GM19035 (cell line): ENCODE measurements at regions not wholly inside any gene's neighbourhood (a gene's known extent, or its start where the extent isn't known, plus 50 kb on each side); places are given as distances from the start of the nearest gene placed in this dataset.

Source experiments
- ATAC-seq: cut with Tn5 transposase; IDR thresholded peaks from one replicate; pipeline ENCODE4 v1.9.1; 2021; ENCODE audit not compliant: unreplicated experiment

DNA sequence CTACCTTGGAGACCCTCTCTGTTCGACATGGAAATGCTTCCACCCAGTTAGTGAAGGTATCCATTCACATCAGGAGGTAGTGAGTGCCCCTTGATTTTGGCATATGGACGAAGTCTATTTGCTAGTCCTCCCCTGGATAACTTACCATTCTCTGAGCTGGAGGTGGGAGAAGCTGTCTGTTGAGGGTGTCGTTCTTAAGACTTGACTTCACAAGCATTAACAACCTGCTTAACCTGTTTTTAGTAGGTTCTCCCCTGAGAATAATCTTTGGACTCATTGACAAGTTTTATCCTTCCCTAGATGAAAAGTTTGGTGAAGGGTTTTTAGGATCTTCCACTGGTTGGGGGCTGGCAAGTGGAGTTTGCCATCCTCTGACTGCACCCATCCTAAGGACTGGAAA lies 1053.8 kb upstream of the CNTN5 start:
- ATAC-seq = no peak

DNA sequence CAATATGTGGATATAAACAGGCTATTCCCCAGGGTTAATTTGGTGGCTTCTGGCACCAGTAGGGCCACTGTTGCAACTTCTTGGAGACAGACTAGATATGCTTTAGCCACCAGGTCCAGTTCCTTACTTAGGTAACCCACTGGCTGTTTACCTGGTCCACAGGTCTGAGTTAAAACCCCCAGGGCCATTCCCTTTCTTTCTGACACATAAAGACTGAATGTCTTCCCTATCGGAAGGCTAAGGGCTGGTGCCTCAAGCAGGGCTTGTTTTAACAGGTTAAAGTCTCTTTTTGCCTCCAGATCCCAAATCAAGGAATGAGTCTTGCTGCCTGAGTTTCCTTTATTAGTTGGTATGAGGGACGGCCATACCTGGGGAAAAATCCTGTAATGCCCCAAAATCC lies 1052.7 kb upstream of the CNTN5 start:
- ATAC-seq = no peak

DNA sequence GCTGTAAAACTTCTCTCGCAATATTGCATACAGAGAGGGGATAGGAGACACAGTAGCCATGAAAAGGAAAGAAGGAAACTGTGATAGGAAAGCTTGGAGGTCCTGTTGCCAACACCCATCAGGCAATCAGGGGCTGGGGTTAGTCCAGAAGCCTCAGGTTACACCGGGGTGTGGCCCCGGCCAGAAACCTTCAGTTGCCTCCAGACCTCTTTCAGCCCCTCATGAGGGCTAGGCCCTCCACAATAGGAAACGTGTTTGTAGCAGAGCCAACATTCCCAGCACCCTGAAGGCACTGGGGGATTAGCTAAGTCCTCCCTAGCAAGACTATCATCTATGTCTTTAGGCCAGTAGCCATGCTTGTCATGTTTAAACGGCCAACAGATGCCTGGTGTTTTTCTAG lies 1048.0 kb upstream of the CNTN5 start:
- ATAC-seq = no peak

DNA sequence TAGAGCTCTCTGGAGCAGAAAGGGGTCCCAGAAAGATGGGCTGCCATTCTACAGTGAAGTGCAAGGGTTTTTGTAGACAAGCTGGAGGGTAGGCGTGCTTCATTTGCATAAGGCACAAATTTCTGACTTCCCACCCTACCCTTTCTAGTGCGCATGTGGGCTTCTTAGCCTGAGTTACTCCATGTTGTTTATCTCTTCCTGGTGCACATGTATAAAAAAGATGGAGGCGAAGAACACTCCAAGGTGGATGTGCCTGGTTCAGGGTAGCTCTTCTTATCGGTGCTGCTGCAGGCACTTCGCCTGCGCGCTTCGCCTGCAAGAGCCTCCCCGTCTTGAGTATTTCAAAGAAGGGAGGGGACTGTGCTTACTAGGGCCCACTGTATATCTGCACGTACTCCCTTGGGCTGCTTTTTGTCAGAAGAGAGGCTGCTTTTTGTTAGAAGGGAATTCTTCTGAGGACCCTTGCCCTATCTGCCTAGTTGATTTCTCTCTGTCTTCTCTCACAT lies 1047.3 kb upstream of the CNTN5 start:
- ATAC-seq = no peak

DNA sequence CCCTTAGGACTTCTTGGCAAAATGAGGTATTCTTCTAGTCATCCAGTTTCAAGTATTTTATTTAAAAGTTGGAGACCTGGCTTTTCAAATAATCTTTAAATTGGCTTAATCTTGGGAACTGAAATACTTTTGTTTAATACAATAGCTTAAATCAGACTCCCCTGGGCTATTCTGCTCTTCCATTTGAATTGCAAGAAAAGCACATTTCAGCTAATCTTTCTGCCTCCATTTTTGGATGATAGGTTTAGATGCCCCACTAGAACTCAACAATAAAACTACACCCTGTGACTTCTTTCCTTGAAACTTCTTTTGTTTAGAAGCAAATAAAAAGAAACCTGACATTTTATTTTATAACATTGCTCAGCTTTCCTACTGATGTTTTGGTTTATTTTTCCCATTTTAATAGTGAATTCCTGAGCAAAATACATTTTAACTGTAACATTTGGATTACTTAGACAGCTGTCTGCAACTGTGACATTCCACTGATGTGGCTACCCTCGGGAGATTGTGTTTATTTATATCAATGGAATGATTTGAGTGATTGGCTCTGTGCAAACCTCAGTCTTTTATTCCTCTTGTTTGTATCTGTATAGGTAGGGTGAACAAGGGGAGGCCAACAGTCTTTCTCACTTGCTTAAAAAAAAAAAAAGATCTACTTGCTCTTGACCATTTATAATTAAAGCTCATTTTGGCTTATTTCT lies 1045.8 kb upstream of the CNTN5 start:
- no peak for ATAC-seq

DNA sequence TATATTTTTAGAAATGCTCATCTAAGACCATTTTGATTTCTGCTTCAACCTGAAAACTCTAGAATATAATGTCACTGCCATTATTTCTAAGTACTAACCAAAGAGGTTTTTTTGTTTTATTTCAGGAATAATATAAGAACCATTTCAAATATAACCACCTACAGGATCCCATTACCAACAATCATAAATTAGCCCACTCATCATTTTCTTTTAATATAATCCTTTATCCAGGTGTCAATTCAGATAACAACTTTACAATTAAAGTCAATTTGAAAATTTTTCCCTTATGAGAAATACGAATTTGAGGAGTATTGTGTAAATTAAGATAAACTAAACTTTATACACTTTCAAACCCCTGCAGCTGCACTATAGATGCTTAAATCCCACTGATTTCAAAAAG lies 1043.0 kb upstream of the CNTN5 start:
- no peak for ATAC-seq

DNA sequence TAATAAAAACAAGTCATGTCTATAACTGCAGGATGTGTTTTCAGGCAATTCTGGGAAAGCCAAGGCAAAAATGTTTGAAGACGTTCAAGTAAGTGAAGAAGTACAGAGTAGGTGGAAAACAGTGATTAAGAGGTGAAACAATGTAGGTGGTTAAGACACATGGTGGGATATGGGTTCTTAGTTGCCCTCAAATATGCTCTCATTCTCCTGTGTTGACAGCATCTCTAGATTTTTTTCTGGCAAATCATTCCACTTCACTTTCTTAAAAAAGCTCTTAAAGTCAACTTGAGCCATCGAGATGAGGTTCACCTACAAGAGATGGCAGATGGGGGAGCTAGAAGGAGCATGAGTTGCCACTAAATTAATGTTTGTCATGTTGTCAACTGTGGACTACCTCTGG lies 1041.0 kb upstream of the CNTN5 start:
- no peak for ATAC-seq

DNA sequence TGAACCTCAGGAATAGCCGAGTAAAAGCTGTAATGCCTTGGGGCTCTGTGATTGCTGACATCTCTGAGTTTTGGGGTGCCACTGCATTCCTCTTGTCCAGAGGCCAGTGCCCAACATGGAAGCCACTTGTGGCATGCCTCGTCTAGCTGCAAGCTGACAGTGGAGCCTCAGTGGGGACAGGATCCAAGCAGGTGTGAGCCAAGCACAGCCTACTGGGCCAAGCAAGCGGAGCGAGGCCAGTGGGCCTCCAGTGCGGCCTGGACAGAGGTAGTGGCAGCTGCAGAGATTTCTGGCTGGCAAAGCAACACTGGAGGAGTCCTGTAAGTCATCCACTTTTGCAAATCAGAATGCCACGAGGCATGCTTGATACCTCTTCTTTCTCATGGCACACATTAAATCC lies 1038.2 kb upstream of the CNTN5 start:
- no peak for ATAC-seq

DNA sequence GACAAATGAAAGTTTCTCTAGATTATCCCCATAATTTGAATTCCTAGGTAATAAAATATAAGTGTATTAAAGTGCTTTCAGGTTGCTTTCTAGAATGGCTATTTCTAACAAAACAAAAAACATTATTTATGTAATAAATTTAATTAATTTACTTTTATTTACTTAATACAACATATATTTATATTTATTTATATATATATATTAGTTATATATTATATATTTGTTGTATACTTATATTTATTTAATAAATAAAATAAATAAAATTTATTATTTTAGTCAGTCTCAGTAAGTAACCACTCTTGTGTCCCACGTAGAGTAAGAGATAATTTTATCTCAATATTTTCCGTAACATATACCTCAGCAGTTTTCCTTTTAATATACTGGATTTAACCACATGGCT lies 1031.6 kb upstream of the CNTN5 start:
- no peak for ATAC-seq

DNA sequence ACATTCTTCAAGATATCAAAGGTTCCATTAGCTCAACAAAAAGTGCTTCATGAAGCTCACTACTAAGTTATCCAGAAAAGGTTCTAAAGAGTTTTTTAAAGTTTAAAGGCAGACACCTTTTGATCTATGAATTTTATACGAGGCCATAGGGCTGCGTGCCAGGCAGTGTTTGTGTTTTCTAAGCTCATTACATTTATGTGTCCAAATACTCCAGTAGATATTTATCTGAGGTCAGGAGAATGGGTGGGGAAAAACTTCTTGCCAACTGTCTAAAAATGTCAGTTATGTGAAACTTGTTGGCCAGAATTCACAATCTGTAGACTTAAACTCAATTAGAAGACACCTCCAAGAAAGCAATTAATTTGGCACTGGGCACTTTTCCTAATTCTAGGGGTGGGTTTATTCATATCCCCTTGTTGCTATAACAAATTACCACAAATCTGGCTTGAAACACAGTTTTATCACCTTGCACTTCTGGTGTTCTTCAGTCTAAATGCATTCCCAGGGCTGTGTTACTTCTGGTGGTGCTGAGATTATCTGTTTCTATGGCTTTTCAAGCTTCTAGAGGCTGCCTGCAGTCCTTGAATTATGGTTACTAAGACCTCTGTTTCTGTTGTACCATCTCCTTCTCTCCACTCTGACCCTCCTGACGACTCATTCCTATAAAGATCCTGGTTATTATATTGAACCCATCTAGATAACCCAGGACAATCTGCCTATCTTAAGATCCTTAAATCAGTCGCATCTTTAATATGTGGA lies 1030.4 kb upstream of the CNTN5 start:
- no peak for ATAC-seq

DNA sequence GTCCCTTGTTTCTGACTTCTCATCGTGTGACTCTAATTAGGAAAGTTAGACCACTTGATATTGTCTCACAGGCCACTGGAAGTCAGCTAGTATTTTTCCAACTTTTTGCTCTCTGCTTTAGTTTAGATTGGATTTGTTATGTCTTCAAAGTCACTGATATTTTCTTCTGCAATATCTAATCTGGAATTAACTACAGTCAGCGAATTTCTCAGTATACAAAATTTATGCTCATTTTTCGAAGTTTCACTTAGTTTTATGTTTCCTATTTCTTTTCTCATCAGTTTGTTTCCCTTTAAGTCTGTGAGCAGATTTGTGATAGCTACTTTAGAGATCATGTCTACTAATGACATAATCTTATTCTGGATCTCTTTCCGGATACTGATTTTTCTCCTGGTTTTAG lies 1027.2 kb upstream of the CNTN5 start:
- no peak for ATAC-seq

DNA sequence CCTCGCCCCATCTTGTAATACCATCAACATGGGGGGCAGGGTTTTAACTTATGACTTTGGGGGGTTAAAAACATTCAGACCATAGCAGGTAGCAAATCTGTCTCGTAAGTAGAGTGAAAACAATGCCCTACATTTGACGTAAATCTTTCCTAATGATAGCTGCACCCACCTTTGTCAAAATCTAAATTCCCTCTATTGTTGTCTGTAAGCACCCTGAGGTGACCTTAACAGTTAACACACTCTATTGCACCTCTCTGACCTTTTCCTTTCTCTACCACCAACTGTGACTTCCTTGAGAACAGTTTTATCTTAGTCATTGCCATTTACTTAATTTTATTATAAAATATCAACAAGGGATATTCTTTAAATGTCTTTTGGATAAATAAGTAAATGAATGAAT lies 1024.9 kb upstream of the CNTN5 start:
- no peak for ATAC-seq

DNA sequence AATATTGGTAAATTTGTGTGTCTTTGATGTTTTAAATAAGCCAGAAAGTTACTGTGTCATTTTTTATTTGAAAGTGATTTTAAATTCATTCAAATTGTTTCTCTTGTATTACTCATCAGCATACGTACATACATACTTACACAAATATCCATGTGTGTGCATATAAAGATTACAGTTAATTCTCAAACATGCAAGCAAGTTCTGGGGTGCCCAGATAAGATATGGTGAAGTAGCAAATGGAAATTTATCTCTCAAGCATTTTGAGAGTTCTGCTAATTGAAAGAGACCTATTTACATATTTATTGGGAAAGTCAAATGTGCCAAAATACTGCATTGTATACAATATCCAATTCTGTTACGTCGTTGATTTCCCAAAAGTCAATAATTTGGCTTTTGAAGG lies 1024.0 kb upstream of the CNTN5 start:
- ATAC-seq = no peak

DNA sequence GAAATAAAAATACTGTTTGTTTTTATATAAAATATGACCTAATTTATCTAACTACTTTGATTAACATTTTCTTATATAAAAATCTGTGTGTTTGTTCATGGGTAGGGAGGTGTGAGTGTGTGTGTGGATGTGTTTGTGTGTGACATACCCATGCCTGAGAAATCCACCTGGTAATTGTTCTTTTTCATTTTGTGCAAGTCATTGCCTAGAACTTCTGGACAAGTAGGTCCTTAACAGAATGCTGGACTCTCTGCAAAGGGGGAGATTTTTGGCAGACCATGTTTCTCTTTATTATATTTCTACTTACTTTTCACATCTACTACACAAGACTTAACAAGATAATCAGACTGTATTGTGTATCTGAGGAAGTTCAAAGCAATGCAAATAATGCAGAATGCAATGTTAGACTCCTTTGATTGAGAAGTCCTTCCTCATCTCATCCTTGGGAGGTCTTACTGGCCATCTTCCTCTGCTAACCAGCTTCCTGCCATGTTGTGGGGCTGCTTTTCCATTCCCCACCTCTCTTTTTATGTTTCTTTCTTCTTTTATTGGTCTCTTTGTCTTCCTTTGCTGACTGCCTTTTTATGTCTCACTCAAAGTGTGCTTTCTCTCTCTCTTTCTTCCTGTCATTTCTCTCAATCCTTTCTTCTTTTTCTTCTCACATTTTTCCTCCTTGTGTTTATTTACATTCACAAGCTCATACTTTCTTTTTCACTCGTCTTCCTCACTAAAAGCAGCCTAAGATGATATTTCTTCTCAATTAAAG lies 1017.0 kb upstream of the CNTN5 start:
- no peak for ATAC-seq

DNA sequence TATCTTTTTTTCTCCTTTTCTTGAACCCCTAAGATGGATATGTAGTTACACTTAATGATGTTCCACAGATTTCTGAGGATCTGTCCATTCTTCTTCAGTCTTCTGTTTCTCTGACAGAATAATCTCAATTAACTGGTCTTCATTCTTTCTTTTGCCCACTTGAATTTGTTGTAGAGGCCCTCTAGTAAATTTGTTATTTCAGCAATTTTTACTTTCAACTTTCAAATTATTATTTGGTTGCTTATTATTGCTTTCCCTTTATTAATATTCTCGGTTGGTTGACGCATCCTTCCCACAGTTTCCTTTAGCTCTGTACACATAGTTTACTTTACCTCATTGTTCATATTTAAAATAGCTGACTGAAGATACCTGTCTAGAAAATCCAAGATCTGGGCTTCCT lies 1013.7 kb upstream of the CNTN5 start:
- no peak for ATAC-seq

DNA sequence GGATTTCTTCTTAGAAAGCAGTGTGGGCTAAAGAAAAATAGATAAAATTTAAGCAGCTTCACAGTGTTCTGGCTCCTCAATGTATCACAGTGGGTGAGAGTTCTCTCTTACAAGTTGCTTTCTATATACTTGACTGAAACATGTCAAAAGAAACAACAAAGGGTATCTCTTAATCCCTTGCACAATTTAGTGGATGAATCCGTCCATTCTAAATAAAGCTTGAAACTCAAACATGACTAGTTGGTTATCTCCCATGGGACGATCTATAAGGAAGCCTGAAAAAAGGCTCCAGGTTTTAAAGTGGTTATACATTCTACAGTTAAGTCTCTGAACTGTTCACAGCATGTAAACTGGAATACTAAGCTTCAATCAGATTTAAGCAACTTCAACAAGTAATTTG lies 993.1 kb upstream of the CNTN5 start:
- no peak for ATAC-seq

DNA sequence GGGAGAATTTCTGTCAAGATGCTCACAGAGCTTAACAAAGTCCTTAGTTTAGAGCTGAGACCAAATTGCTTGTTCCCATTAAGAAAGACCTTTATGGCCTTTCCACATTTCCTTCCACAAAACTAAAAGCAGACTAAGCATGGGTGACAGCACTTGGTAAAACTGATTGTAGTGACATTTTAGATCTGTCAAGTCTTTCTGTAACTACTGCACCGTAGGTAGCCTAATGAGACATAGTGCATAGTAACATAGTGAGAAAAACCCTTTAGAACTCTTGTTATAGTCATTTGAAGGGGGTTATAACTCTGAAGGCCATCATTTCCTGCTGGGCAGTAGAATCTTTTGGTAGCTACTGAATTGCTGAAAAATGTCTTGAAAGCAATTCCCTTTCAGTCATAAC lies 990.9 kb upstream of the CNTN5 start:
- ATAC-seq = no peak

DNA sequence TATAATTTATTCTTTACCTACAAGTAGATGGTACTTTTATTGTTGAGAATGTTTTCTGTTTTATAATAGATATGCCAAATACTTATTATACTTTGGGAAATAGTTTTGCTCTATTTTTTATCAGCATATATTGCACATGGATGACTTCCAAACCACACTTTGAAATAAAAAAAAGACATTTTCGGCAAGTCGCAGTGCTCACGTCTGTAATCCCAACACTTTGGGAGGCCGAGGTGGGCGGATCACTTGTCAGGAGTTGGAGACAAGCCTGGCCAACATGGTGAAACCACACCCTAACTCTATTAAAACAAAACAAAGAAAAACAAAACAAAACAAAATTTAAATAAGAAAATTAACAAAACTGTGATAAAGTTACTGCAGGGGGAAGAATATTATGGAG lies 983.9 kb upstream of the CNTN5 start:
- ATAC-seq = no peak

DNA sequence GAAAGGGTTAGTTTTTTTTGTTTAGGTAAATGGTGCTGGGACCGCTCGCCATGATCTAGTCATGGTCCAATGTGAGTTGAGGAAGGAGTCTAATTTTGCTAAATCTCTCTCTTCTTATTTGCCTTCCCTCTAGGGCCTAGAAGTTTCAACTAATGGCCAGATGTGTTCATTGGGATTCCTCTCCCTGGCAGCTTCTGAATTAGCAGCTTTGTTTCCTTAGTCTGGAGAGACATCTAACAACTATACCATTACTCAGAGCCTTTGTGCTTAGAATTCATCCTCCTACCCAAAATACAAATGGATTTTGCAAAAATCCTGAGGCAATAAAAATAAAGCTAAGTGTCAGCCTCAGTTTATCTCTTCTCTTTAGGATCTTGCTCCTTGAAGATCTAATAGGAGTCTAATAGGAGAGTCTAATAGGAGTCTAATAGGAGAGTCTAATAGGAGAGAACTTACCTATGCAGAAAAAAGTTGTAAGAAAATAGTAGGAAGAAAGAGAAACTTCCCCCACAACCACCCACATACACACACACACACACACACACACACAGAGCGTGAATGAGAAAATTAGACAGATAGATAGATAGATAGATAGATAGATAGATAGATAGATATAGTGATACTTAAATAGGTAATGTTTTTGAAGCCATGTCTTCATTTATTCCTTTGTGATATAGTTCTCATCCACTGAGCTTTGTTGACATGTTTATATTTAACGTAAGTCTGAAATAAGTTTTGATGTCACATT lies 980.5 kb upstream of the CNTN5 start:
- ATAC-seq = no peak

DNA sequence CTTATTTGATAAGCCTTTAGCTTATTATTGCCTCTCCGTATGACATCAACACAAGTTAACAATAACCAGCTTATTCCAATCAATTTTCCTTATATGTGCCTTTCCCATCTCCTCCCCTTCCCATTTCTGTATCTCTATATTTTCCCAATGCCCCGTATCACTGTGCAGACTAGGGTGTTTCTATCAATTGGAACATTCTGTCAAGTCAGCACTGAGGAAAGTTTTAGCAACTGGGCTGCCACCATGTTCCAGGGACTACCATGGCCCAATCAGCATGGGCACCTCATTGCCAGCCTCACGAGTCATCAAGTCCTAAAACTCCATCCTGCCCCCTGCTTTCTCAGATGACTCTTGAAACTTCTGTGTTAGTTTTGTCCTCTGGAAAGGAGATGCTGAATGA lies 973.1 kb upstream of the CNTN5 start:
- no peak for ATAC-seq

DNA sequence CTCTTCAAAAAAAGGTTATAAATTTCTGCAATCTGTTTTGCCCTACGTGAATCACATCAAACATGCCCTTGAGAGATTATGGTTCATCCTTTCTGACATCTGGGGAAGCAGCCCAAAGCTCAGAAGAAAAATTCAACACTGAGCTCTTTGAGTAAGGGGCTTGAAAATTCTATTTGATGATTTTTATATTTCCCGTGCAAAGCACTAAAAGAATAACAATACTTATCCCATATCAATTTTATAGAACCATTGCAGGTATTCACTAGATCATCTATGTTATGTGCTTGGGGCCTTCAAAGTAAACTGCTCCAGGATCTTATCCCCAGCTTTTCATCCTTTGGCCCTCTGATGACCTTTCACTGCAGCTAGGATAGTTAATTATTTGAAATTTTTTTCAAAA lies 966.9 kb upstream of the CNTN5 start:
- ATAC-seq = no peak
